C1 segment of cervical spinal cord (tissue), 14 donors: ENCODE measurements at regions not wholly inside any gene's neighbourhood (a gene's known extent, or its start where the extent isn't known, plus 50 kb on each side); places are given as distances from the start of the nearest gene placed in this dataset.

Experiments
- DNase-seq, 14 donors: peaks; one replicate each; lab custom pipeline; 2025; lab: John Stamatoyannopoulos, UW

DNA sequence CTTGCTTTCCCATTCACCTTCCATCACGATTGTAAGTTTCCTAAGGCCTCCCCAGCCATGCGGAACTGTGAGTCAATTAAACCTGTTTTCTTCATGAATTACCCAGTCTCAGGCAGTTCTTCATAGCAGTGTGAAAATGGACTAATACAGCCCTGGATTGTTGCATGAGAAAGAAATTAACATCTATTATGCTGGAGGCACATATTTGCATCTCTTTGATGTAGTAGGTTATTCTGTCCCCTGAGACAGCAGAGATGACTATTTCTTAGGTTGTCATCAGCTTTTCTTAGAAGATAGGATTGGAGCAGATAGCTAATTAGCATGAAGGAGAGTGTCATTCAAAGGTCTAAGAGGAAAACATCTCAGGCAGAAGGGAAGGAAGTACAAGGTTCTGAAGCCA lies 166.2 kb downstream of the OMA1 start:
- no peak for DNase-seq

DNA sequence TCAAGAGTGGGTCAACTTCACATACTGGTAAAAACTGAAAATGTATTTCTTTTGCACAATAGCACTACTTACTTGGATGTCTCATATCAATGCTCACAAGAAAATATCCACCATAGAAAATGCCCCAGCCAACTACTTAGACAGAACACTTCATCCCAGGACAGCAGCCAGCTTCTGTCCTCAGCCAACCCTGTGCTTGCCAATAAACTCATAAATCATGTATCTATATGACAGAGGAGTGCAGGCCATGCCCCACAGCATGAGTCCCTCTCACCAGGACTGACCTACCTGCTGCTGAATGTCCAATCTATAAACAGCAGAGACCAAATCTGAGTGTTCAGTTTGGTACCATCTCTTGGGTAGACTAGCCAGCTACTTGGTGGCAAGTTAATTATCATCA lies 179.3 kb downstream of the OMA1 start:
- DNase-seq = no peak

GRCh38 chr1:58365328-58365727 lies 181.2 kb downstream of the OMA1 start:
- DNase-seq = no peak

GRCh38 chr1:58363585-58363984 lies 182.9 kb downstream of the OMA1 start:
- no peak for DNase-seq

- no peak for DNase-seq
Measured at GRCh38 chr1:58361134-58361533, 185.4 kb downstream of the OMA1 start.

DNA sequence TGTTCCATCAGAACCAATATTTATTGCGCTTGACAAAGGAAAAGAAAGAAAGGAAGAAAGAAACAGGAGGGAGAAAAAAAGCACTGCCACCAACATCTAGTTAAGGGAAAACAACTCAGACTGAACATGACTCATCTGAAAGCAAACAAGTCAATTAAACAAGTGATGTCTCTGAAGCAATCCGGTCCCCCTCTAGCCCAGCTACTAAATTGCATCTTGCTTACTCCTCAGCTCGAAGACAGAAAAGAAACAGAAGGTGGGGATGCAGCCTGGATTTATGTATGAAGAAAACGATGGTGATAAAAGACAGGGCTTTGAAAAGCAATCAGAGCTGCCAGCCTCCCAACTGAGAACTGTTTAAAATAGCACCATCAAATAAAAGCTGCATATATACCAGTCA lies 188.2 kb downstream of the OMA1 start:
- DNase-seq = no peak

- DNase-seq = no peak
Measured at GRCh38 chr1:58356402-58356801, 190.1 kb downstream of the OMA1 start.

- no peak for DNase-seq
Measured at GRCh38 chr1:58353168-58353567, 193.4 kb downstream of the OMA1 start.

DNA sequence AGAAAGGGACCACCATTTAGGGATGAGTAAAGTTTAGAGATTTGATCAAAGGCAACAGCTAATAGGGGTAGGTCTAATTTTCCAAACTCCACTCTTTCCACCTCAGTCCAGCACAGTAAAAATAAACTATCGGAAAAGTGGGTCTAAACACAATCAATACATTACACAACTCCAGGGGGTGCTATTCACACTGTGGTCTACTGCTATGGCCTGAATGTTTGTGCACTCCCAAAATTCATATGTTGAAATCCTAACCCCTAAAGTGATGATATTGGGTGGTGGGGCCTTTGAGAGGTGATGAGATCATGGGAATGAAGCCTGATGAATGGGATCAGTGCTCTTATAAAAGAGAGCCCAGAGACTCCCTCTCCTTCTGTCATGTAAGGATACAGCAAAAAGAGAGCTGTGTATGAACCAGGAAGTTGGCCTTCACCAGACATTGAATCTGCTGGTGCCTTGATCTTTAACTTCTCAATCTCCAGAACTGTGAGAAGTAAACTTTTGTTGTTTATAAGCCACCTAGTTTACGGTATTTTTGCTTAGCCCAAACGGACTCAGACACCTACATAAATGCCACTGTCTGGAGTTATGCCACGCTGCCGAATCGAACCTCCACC lies 193.9 kb downstream of the OMA1 start:
- no peak for DNase-seq

DNA sequence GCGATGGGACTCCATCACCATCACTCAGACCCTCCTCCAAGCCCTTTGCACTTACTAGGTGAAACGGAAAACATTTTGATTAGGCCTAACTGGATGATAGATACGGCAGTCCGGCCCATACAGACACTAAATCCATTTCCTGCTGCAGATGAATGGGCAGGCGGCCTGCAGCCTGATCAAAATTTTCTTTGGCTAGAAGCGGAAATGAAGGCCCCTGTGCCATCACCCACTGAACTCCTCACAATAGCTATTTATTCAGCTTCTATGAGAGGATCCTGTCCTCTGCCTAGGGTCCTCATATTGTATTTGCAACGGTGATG lies 200.5 kb downstream of the OMA1 start:
- DNase-seq = no peak

DNA sequence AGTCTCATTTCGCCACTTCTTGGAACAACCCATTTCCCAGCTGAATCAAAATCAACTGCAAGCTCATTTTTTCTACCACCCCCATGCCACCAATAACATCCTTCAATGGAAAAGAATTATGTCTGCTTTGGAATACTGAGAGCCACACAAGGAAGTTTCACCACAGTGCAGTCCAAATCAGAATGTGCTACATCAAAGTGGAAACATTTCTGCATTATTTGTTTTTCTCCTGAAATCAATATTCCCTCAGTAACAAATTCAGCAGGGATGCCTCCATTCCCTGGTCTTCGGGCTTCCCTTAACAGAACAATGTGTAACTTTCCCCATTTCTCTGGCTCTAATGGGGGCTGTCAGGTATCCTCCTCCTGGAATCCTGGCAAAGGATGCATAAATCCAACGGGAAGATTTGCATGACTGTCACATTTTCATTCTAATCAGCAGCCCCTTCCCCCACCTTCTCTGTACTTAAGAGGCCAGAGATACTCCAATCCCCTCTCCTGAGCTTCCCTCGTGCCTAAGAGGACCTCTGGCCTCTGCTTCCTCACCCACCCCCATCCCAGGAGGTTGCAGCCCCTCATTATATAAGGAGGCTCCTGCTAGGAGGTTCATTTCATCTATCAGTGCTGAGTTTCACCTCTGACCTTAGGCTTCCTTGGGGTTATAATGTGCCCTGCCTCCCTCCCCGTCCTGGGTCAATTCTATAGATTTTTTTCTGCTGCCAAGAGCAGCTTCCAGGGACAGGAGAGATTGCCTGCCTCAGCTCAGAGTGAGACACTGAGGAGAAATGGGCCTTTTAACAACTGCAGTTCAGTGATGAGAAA lies 201.1 kb downstream of the OMA1 start:
- DNase-seq = no peak

GRCh38 chr1:58340185-58340584 lies 206.3 kb downstream of the OMA1 start:
- no peak for DNase-seq

DNA sequence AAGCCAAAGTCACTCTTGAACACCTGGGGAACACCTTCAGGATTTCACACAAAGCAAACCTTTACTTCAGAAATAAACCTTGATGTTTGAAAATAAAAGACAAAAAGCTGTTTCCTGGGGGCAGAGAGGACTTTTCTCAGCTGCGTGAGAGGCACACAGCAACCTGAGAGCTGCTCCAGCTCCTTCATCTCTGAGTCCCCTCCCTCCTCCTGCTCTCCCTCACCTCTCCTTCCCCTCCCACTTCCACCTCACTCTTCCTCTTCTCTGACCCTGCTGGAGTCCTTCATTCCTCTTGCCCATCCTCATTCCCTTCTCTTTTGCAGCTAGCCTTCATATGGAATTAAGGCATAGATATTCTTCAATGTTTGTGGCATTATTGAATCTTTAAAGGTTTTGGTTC lies 208.4 kb downstream of the OMA1 start:
- no peak for DNase-seq

- no peak for DNase-seq
Measured at GRCh38 chr1:58333511-58333910, 213.0 kb downstream of the OMA1 start.

GRCh38 chr1:58331156-58331555 lies 215.4 kb downstream of the OMA1 start:
- DNase-seq = no peak

DNA sequence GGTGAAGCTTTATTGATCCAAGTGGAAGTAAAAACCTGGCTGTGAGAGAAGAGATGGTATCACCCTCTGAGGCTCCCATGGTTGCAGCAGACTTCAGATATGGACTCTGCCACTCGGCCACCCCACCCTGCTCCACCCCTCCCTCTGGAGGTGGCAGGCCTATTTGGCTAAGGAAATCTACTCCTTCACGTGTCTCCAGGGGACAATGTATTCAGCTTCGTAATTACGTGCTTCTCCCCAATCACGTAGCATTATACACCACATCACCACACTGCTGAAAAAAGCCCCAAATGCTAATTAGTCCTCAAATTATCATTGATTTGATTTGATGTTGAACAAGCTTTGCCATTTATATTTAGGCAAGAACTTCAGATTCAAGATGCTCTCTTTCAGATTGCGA lies 220.7 kb downstream of the OMA1 start:
- DNase-seq = no peak

- DNase-seq = no peak
Measured at GRCh38 chr1:58324558-58324957, 222.0 kb downstream of the OMA1 start.

DNA sequence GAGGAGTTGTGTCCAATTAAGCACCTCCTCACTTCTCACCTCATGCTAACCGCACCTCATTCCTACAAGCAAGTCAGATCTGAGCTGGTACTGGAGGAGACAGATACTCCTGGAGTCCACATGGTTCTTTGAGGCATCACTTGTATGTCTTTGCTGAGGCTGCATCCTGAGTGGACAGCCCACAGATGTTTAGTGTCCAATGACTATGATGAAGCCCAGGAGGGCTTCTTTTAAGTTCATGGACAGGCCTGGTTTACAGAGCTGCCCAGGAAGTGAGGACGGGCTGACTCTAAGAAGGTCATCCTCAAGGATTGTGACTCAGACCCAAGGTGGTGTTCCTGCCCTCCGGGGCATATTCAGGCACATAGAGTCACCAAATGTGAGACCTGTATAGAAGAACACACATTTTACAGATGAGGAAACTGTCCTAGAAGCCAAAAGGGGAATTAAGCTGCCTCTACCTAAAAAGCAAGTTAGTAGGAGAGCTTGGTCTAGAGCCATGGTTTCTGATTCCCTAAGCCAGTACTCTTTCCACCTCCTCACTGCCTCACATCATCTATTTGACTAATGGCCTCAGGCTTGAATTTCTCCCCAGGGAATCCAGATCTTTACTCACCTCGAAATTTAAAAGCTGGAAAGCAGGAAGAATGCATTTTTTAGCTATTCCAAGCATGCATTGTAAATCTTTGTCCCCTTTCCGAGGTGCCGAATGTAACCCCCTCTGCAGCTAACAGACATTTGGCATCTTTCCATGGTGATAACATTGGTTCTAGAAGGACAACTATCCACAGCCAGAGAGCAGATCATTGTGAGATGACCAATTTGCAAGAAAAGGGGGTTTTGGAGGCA lies 228.1 kb downstream of the OMA1 start:
- no peak for DNase-seq

DNA sequence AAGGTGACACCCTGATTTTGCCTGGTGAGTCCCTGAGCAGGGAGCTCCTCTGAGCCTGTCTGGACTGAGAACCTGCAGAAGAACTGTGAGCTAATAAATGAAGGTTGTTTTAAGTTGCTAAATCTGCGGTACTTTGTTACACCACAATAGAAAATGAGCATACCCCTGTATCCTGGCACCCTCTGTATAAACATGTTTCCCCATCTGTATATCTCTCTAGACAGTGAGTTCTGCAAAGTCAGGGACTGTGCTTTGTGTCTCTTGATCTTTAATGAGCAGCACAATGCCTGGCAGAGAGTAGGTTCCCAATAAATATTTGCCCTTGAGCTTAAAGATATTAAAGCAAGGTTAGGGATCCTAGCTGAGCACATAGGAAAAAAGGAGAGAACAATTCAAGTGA lies 228.8 kb downstream of the OMA1 start:
- no peak for DNase-seq

- DNase-seq = no peak
Measured at GRCh38 chr1:58317086-58317485, 229.4 kb downstream of the OMA1 start.

- DNase-seq = no peak
Measured at GRCh38 chr1:58316141-58316540, 230.4 kb downstream of the OMA1 start.

GRCh38 chr1:58312971-58313563 lies 233.5 kb downstream of the OMA1 start:
- DNase-seq = no peak
